CD8-positive, alpha-beta memory T cell (primary cell): ENCODE measurements at regions not wholly inside any gene's neighbourhood (a gene's known extent, or its start where the extent isn't known, plus 50 kb on each side); places are given as distances from the start of the nearest gene placed in this dataset.

Source experiments
- CTCF ChIA-PET: fragments of 350-600 bp; sonication (Branson Sonifier 250); formaldehyde crosslinking; loops from one replicate; lab custom pipeline; 2021; ENCODE audit warnings: antibody characterized with exemption; lab: Charles Lee
- POLR2A ChIA-PET: fragments of 350-600 bp; sonication (Branson Sonifier 250); formaldehyde crosslinking; loops from one replicate; lab custom pipeline; 2021; ENCODE audit warnings: antibody characterized with exemption; lab: Charles Lee
- DNase-seq, 5 donors: peaks; one replicate each; pipeline versions ENCODE4 v3.0.0 to v3.0.0-alpha.2; 2020 to 2022; ENCODE audit warnings: mixed read lengths in 1 of 5
- H3K27ac ChIP-seq: one replicate; pipeline ENCODE4 v1.7.0; 2013; ENCODE audit warnings: low read depth, mild to moderate bottlenecking, low read length, moderate library complexity
- H3K27me3 ChIP-seq: 2 replicates; pipeline ENCODE4 v1.7.0; 2013; ENCODE audit warnings: low read length, mild to moderate bottlenecking; ENCODE audit not compliant: insufficient read depth, poor library complexity, severe bottlenecking
- H3K36me3 ChIP-seq: 2 replicates; pipeline ENCODE4 v1.7.0; 2013; ENCODE audit warnings: mild to moderate bottlenecking, low read length, moderate library complexity; ENCODE audit not compliant: insufficient read depth
- H3K4me1 ChIP-seq: 2 replicates; pipeline ENCODE4 v1.7.0; 2013; ENCODE audit warnings: mild to moderate bottlenecking, low read length, moderate library complexity; ENCODE audit not compliant: insufficient read depth
- H3K4me3 ChIP-seq: 2 replicates; pipeline ENCODE4 v1.7.0; 2013; ENCODE audit warnings: mild to moderate bottlenecking, low read length
- H3K9me3 ChIP-seq: 2 replicates; pipeline ENCODE4 v1.7.0; 2013; ENCODE audit warnings: mild to moderate bottlenecking, low read length
- H3K27ac Mint-ChIP-seq, 8 donors: one replicate each; pipeline ENCODE4 v1.8.0; 2020 to 2021; ENCODE audit warnings: mixed read lengths in 8 of 8, mild to moderate bottlenecking in 6 of 8, inconsistent platforms in 3 of 8, moderate library complexity in 3 of 8
- H3K27me3 Mint-ChIP-seq, 2 donors: one replicate each; pipeline ENCODE4 v1.8.0; 2020 to 2021; ENCODE audit warnings: mixed read lengths in 2 of 2, mild to moderate bottlenecking in 1 of 2, moderate library complexity in 1 of 2
- H3K36me3 Mint-ChIP-seq, 3 donors: one replicate each; pipeline ENCODE4 v1.8.0; 2020 to 2021; ENCODE audit warnings: mixed read lengths in 3 of 3, inconsistent platforms in 1 of 3, mild to moderate bottlenecking in 1 of 3
- H3K4me1 Mint-ChIP-seq, 3 donors: one replicate each; pipeline ENCODE4 v1.8.0; 2020 to 2021; ENCODE audit warnings: mixed read lengths in 3 of 3, inconsistent platforms in 1 of 3, mild to moderate bottlenecking in 1 of 3
- H3K4me3 Mint-ChIP-seq, 7 donors: one replicate each; pipeline ENCODE4 v1.8.0; 2020 to 2021; ENCODE audit warnings: mixed read lengths in 7 of 7, mild to moderate bottlenecking in 6 of 7, moderate library complexity in 4 of 7, inconsistent platforms in 2 of 7
- H3K9me3 Mint-ChIP-seq, 5 donors: one replicate each; pipeline ENCODE4 v1.8.0; 2020 to 2022; ENCODE audit warnings: mixed read lengths in 5 of 5, mild to moderate bottlenecking in 3 of 5, moderate library complexity in 2 of 5, inconsistent platforms in 1 of 5

DNA sequence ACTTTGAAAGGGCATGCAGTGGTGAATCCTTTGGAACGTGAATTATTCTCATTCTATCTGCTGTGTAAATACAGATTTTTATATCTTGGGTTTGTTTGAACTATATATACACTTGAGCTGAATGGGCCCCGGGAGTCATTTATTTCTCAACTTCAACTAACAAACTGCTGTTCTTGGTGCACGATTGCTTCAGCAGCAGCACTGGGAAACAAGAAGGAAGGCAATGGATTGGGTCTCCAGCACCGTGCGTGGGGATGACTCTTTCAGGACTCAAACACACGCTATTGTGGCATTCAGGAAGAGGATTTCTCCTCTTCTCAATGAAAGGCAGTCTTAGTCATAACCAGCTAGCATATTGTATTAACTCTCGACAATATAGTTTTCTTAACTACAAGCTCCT lies 226.0 kb upstream of the NFE2L3 start:
- Mint-ChIP-seq H3K9me3 (peaks cover 0 to 1% (median 0%) of the 10 kb centered on the region in 5 donors), H3K27me3 (peaks cover 16 to 72% of the 10 kb centered on the region in 2 donors)

DNA sequence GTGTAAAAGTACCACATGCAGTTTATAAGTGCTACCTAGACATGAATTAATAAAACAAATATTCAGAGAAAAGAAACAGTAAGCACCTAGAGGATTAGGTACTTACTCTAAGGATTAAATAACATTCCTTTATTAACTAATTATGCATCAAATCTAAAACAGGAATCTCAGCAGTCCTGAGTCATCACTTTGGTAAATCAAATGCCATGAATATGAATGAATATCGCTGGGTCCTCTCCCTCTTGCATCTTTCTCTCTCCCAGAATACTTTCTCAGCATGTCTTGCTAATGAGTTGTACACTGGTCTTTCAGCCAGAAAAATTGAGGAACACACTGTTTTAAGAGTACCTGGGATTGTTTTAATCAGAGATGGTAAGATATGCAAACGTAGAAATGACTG lies 225.5 kb upstream of the NFE2L3 start:
- Histone ChIP-seq H3K4me3 (no peak overlapping the region), H3K27me3 (no peaks in the 10 kb centered on the region), H3K36me3 (no peaks in the 10 kb centered on the region), H3K4me1 (no peaks in the 10 kb centered on the region), H3K9me3 (no peaks in the 10 kb centered on the region), H3K27ac (no peak overlapping the region)
- Mint-ChIP-seq H3K27me3 (peaks cover 16 to 70% of the 10 kb centered on the region in 2 donors), H3K9me3 (peaks cover 0 to 1% (median 0%) of the 10 kb centered on the region in 5 donors), H3K4me3 (no peak overlapping the region), H3K27ac (no peak overlapping the region), H3K36me3 (no peaks in the 10 kb centered on the region), H3K4me1 (no peaks in the 10 kb centered on the region)
- POLR2A ChIA-PET = no interaction called here
- CTCF ChIA-PET = no interaction called here
- DNase-seq = no peak

More for the DNA sequence above, 226.0 kb upstream of the NFE2L3 start:
- H3K4me3 ChIP-seq = no peak overlapping the region
- Mint-ChIP-seq H3K4me1 (no peaks in the 10 kb centered on the region), H3K27ac (no peak overlapping the region), H3K4me3 (no peak overlapping the region), H3K36me3 (no peaks in the 10 kb centered on the region)
- ChIA-PET CTCF (no interaction called here), POLR2A (no interaction called here)
- H3K27me3 ChIP-seq = no peaks in the 10 kb centered on the region
- H3K9me3 ChIP-seq = no peaks in the 10 kb centered on the region
- H3K36me3 ChIP-seq = no peaks in the 10 kb centered on the region
- no peak overlapping the region for H3K27ac ChIP-seq
- DNase-seq = no peak
- no peaks in the 10 kb centered on the region for H3K4me1 ChIP-seq

DNA sequence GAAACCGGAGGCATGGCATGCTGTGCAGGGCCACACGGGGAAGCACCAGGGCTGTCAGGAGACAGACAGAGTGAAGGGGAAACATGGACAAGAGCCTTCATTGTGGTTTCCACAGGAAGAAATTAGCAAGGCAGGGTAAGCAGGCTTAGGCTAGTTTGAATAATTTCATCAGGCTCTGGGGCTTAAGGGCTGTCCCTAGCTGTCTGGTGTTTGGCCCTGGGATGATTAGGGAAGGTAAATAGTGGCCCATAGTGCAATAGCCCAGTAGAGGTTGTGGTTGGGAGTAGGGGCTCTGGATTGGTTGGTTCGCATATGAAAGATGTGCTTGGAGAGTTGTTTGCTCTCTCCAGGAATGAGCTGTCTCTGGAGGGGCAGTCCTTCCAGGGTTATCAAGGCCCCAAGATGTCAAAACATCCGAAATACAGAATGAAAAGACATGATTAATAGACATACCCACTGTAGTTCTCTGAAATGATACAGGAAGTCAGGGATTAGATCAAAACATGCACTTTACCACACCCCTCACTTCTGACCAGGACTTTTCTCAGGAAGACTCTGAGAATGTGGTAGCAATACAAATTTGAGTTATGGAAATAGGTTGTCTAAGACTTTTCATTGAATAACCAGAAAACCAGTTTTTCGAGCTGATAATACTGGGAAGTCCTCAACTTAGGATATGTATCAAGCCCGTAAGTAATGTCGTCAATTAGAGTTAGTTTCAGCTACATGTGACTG lies 224.9 kb upstream of the NFE2L3 start:
- H3K27me3 ChIP-seq = no peaks in the 10 kb centered on the region
- H3K27ac Mint-ChIP-seq = no peak overlapping the region
- no peak overlapping the region for H3K4me3 ChIP-seq
- H3K27ac ChIP-seq = no peak overlapping the region
- DNase-seq = no peak
- H3K4me1 ChIP-seq = no peaks in the 10 kb centered on the region
- H3K4me1 Mint-ChIP-seq = no peaks in the 10 kb centered on the region
- H3K27me3 Mint-ChIP-seq = peaks cover 16 to 73% of the 10 kb centered on the region in 2 donors
- POLR2A ChIA-PET = no interaction called here
- H3K9me3 ChIP-seq = no peaks in the 10 kb centered on the region
- H3K4me3 Mint-ChIP-seq = no peak overlapping the region
- no peaks in the 10 kb centered on the region for H3K36me3 ChIP-seq
- H3K36me3 Mint-ChIP-seq = no peaks in the 10 kb centered on the region
- CTCF ChIA-PET = interaction anchor here (0.9 kb wide), 1 partner anchor 25 kb away, joined by 3 read pairs; no protein-coding TSS in a partner anchor
- peaks cover 0 to 1% (median 0%) of the 10 kb centered on the region in 5 donors for H3K9me3 Mint-ChIP-seq

DNA sequence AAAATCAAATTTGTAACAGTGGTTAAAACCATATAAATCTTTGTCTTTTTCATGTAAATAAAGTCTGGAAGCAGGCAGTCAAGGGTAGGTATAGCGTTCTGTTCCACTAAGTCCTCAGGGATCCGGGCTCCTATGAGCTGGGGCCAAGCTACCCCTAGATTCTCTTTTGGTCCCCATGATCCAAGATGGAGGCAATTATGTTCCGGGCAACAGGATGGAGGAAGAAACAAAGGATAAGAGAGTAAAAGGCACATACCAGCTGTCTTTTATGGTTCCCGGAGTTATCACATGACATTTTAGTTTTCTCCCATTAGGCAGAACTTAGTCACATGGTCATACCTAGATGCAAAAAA lies 224.4 kb upstream of the NFE2L3 start:
- Histone ChIP-seq H3K36me3 (no peaks in the 10 kb centered on the region), H3K27ac (no peak overlapping the region), H3K9me3 (no peaks in the 10 kb centered on the region), H3K27me3 (no peaks in the 10 kb centered on the region), H3K4me3 (no peak overlapping the region), H3K4me1 (no peaks in the 10 kb centered on the region)
- ChIA-PET POLR2A (no interaction called here), CTCF (interaction anchor here (0.9 kb wide), 1 partner anchor 24 kb away, joined by 3 read pairs; no protein-coding TSS in a partner anchor)
- no peak overlapping the region for H3K4me3 Mint-ChIP-seq
- H3K27me3 Mint-ChIP-seq = peaks cover 16 to 73% of the 10 kb centered on the region in 2 donors
- no peaks in the 10 kb centered on the region for H3K4me1 Mint-ChIP-seq
- peaks cover 0 to under 1% (median 0%) of the 10 kb centered on the region in 3 donors for H3K36me3 Mint-ChIP-seq
- DNase-seq = no peak
- H3K9me3 Mint-ChIP-seq = peaks cover 0 to 5% (median 0%) of the 10 kb centered on the region in 5 donors
- H3K27ac Mint-ChIP-seq = no peak overlapping the region

DNA sequence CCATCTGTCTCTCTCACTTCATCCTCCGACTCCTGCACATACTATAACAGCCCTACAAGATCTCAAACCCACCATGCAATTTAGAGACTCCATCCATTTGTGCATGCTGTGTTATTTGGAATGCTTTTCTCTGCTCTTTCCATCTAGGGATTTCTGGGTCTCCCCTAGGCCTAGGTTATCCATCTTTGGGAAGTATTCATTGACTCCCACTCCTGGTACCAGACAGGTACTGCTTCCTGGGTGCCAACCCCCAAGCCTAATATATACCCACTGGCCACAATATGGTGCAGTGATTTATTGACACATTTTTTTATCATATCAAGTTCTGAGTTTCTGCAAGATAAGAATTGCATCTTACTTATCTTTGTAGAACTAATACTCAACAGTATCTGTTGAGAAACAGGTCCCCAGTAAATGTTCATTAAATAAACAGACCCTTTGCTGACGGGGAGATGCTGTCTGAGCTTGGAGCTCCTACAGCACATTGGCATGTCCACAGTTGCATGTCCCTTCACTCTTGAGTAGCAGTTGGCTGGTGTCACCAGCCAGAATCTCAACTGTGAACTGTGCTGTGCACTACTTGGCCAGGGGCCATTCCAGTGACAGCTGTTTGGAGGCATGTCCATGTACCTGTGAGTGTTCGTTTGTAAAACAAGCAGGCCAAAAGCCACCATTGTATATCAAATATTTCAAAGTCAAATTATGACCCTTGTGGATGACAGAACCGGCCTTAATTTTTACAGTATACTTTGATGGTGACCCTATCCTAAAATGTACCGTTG lies 223.3 kb upstream of the NFE2L3 start:
- Mint-ChIP-seq H3K4me3 (no peak overlapping the region), H3K27me3 (peaks cover 23 to 77% of the 10 kb centered on the region in 2 donors), H3K4me1 (no peaks in the 10 kb centered on the region), H3K9me3 (peaks cover 5 to 15% (median 11%) of the 10 kb centered on the region in 5 donors), H3K27ac (no peak overlapping the region), H3K36me3 (peaks cover 0 to 10% (median 0%) of the 10 kb centered on the region in 3 donors)
- no peak for DNase-seq
- CTCF ChIA-PET = no interaction called here
- Histone ChIP-seq H3K27ac (no peak overlapping the region), H3K9me3 (no peaks in the 10 kb centered on the region), H3K4me1 (no peaks in the 10 kb centered on the region), H3K4me3 (no peak overlapping the region), H3K27me3 (no peaks in the 10 kb centered on the region), H3K36me3 (no peaks in the 10 kb centered on the region)
- POLR2A ChIA-PET = no interaction called here

DNA sequence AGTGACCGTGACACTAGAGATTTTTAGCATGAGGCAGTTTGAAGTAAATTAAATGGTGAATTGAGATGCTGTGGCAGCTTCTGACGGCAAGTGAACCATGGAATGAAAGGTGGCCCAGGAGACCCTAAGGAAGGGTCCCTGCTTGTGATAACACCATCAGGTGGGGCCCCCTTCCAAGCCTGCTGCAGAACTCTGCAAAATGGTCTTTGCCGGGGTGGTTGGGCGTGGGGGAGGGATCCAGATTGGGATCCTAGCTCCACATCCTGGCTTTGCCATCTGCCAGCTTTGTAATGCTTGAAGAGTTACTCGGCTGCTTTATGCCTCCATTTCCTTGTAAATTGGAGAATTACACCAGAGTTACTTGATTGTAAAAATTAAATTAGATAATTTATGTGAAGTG lies 222.6 kb upstream of the NFE2L3 start:
- H3K36me3 ChIP-seq = no peaks in the 10 kb centered on the region
- H3K27ac ChIP-seq = no peak overlapping the region
- no peaks in the 10 kb centered on the region for H3K9me3 ChIP-seq
- no peaks in the 10 kb centered on the region for H3K4me1 ChIP-seq
- H3K4me3 ChIP-seq = no peak overlapping the region
- POLR2A ChIA-PET = no interaction called here
- no peak for DNase-seq
- Mint-ChIP-seq H3K9me3 (peaks cover 13 to 22% (median 18%) of the 10 kb centered on the region in 5 donors), H3K4me1 (no peaks in the 10 kb centered on the region), H3K36me3 (peaks cover 0 to 17% (median under 1%) of the 10 kb centered on the region in 3 donors), H3K27me3 (peaks cover 25 to 81% of the 10 kb centered on the region in 2 donors), H3K27ac (no peak overlapping the region), H3K4me3 (no peak overlapping the region)
- CTCF ChIA-PET = no interaction called here
- no peaks in the 10 kb centered on the region for H3K27me3 ChIP-seq

DNA sequence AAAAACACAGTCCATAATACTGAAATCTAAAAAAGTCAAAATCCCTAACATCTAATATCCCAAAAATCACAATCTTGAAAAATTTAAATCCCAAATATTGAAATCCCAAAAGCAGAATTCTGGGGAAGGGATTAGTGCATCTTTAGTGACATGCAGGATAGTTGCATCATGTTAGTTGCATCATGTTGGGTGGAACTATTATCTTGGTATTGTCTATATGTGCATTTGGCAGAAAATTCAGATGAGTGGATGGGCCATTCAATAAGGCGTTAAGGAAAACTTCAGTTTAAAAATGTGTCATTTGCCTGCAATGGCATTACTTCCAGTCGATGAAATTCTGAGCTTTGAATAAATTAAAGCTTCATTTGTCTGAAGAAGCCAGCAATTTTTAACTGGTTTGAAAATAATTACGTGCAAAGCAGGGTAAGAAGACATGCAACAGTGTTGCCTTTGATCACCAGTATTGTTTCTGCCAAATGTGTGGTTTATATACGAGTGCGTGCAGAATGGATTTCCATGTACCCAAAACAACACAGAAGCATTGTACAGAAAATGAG lies 221.4 kb upstream of the NFE2L3 start:
- Mint-ChIP-seq H3K9me3 (peaks cover 20 to 30% (median 23%) of the 10 kb centered on the region in 5 donors), H3K27ac (no peak overlapping the region), H3K36me3 (peaks cover 0 to 20% (median 2%) of the 10 kb centered on the region in 3 donors), H3K4me3 (no peak overlapping the region), H3K27me3 (peaks cover 29 to 92% of the 10 kb centered on the region in 2 donors), H3K4me1 (no peaks in the 10 kb centered on the region)
- Histone ChIP-seq H3K27ac (no peak overlapping the region), H3K27me3 (no peaks in the 10 kb centered on the region), H3K36me3 (no peaks in the 10 kb centered on the region), H3K4me3 (no peak overlapping the region), H3K9me3 (no peaks in the 10 kb centered on the region), H3K4me1 (no peaks in the 10 kb centered on the region)
- ChIA-PET POLR2A (no interaction called here), CTCF (no interaction called here)
- DNase-seq = no peak

DNA sequence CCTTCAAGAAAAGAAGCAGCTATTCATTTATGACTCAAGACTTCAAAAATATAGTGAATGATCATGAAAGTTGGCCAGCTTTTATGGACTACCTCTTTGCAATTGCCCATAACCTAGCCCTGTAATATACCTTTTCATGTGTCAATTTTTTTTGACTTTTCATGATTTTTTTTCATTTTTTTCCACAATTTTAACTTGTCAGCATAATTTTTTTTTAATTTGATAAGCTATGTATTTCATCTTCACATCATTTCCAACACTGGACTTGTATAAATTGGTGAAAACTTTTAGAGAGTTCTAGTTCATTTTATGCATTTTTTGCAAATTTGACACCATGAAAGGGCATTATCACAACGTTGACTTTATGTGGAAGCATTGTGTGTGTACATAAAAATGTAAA lies 220.8 kb upstream of the NFE2L3 start:
- Histone ChIP-seq H3K9me3 (no peaks in the 10 kb centered on the region), H3K36me3 (no peaks in the 10 kb centered on the region), H3K4me3 (no peak overlapping the region), H3K27me3 (no peaks in the 10 kb centered on the region), H3K4me1 (no peaks in the 10 kb centered on the region), H3K27ac (no peak overlapping the region)
- no peak for DNase-seq
- Mint-ChIP-seq H3K36me3 (peaks cover 0 to 20% (median 2%) of the 10 kb centered on the region in 3 donors), H3K27me3 (peaks cover 29 to 93% of the 10 kb centered on the region in 2 donors), H3K4me1 (no peaks in the 10 kb centered on the region), H3K9me3 (peaks cover 20 to 32% (median 26%) of the 10 kb centered on the region in 5 donors), H3K4me3 (no peak overlapping the region), H3K27ac (no peak overlapping the region)
- ChIA-PET POLR2A (no interaction called here), CTCF (no interaction called here)
